HG03175 (cell line): ENCODE measurements at regions not wholly inside any gene's neighbourhood (a gene's known extent, or its start where the extent isn't known, plus 50 kb on each side); places are given as distances from the start of the nearest gene placed in this dataset.
"Not testable (repeated sequence)": the region's sequence is repeated elsewhere in the genome, so short reads cannot be mapped to it uniquely, and the experiment has no call there.

Experiments used
- ATAC-seq: cut with Tn5 transposase; IDR thresholded peaks from one replicate; pipeline ENCODE4 v1.9.1; 2021; ENCODE audit warnings: mild to moderate bottlenecking, moderate library complexity; ENCODE audit not compliant: unreplicated experiment

DNA sequence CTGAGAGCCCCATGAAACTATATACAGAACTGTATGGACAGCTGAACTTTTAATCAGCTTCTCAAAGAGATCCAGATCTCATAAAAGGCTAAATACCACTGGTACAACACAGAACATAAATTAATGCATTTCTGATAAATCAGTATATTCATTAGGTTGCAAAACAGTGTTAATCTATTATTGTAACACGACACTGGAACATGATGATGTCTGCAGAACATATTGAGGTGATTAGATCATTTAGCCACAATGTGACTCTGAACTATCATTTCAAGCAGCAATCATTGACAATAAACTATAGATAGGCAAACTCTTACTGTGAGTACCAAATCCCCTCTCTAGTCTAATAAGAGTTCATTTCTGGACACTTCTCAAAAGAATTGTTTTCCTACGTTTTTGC is 50.3 kb downstream of the GASK1B start:
- no peak for ATAC-seq

DNA sequence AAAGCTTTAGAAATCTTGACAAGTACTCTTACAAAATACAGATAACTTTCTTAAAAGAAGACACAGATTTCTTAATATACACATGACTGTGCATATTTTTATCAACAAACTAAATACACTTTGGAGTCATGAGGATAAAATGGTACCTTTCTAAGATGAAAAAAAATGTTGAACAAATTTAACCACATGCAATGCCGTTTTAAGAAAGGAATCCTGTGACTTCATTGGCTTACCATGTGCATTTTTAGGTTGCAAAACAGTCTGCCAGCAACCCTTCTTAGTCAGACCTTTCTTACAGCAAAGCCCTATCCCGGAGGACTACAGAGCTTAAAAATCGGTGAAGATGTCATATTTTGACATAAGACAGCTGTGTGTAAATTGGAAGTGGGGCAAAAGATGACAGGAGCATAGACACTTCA is 51.7 kb downstream of the GASK1B start:
- ATAC-seq: no peak

- ATAC-seq: not testable (repeated sequence)
These were observed 52.1 kb downstream of the GASK1B start for GRCh38 chr4:158120645-158121151.

- ATAC-seq: no peak
These were observed 60.2 kb downstream of the GASK1B start for GRCh38 chr4:158112611-158113010.

GRCh38 chr4:158111241-158111640 is 61.6 kb downstream of the GASK1B start:
- ATAC-seq: no peak

GRCh38 chr4:158102904-158103303 is 69.9 kb downstream of the GASK1B start:
- ATAC-seq: no peak

DNA sequence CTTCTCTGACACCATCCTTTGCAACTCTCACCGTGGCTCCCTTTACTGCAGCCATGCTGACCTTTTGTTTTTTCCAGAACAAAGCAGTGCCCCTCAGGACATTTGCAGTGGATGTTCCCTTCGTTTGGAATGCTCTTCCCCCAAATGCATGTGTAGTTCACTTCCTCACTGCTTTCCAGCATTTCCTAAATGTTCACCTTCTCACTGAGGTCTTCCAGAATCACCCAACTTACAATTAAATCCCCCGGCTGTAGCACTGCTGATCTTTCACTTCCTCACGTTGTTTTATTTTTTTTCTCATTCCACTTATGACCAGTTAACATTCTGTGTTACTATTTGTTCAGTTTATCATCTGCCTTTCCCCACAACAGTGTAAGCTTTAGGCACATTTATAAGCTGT is 73.1 kb downstream of the GASK1B start:
- ATAC-seq: no peak

DNA sequence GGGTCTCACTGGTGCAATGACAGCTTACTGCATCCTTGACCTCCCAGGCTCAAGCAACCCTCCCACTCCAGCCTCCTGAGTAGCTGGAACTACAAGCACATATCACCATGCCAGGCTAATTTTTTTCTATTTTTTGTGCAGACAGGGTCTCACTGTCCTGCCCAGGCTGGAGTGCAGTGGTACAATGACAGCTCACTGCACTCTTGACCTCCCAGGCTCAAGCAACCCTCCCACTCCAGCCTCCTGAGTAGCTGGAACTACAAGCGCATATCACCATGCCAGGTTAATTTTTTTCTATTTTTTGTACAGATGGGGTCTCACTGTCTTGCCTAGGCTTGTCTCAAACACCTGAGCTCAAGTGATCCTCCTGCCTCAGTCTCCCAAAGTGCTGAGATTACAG is 74.0 kb downstream of the GASK1B start:
- ATAC-seq: no peak

DNA sequence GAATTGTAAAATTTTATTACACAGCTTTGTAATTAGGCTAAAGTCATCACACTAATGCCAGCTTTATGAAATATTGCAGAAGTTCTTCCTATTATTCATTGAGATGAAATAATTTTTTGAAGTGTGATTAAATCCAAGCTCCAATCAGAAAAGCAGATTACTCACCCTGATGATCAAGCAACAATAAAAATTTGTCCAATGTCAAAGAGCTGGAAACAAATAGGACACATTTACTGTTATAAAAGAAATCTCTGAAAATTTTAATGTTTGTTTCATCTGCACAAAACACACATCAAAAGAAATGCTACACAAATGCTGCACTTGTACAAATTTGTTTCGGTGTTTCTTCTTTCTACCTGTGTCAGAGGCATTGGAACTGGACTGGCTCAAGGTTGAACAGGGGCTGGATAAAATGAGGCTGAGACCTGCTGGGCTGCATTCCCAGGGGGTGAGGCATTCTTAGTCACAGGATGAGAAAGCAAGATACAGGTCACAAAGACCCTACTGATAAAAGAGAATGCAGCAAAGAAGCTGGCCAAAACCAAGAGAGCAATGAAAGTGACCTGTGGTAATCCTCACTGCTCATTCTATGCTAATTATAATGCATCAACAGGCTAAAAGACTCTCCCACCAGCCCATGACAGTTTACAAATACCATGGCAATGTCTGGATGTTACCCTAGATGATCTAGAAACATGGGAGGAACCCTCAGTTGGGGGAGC is 78.3 kb downstream of the GASK1B start:
- no peak for ATAC-seq

- no peak for ATAC-seq
These were observed 82.5 kb downstream of the GASK1B start for GRCh38 chr4:158090323-158090722.

GRCh38 chr4:158089897-158090296 is 82.9 kb downstream of the GASK1B start:
- not testable (repeated sequence) for ATAC-seq

DNA sequence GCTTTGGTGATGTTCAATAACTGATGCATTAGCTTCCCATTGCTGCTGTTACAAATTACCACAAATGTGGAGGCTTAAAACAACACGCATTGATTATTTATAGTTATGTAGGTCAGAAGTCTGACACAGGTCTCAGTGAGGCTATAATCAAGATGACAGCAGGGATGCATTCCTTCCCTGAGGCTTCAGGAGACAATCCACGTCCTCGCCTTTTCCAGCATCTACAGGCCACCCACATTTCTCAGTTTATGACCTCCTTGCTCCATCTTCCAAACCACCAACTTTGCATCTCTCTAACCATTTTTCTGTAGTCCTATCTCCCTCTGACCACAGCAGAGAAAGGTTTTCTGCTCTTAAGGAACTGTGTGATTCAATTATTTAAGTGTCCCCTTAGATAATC is 92.5 kb downstream of the GASK1B start:
- no peak for ATAC-seq

- no peak for ATAC-seq
These were observed 93.2 kb downstream of the GASK1B start for GRCh38 chr4:158079661-158080060.

DNA sequence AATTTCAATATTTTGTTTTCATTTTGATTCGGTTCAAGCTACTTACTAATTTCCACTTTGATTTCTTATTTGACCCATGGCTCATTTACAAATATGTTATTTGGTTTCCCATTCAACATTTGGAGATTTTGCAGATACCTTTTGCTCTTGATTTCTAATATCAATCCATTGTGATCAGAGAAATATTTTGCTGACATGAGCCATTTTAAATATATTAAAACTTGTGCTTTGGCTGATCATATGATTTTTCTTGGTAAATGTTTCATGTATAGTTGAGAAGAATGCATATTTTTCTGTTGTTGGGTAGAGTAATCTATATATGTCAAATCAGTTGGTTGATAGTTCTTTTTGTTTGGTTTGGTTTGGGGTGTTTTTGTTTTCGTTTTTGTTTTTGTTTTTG is 95.0 kb downstream of the GASK1B start:
- no peak for ATAC-seq

DNA sequence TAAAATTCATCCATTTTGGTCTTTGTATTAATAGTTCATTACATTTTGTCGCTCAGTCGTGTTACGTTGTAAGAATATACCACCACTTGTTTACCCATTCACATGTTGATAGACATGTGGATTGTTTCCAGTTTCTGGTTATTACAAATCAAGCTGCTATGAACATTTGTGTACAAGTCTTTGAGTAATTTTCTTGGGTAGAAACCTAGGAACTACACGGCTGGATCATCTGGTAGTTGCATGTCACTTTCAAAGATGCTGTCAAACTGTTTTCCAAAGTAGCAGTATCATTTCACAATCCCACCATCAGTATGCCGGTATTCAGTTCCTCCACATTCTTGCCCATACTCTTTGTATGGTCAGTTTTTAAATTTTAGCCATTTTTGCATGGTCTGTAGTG is 98.0 kb downstream of the GASK1B start:
- ATAC-seq: no peak

- ATAC-seq: no peak
These were observed 100.9 kb downstream of the GASK1B start for GRCh38 chr4:158071931-158072330.

DNA sequence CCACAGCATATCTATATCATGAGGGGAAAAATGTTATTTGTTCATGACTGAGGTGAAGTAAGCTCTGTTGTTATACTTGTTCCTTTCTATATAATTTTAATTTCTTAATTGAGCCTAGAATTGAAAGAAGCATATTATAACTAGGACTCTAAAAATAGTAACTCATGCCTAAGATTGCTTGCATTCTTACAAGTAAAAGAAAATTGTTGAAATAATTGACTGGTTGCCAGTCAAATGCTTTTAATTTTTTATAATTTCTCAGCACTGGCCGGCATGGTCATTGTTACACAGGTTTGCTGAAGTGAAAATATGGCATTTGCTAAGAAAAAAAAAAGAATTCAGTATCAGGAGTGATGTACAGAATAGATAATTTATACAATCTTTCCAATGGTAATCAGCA is 104.8 kb downstream of the GASK1B start:
- ATAC-seq: no peak

- no peak for ATAC-seq
These were observed 105.2 kb downstream of the GASK1B start for GRCh38 chr4:158067646-158068045.

DNA sequence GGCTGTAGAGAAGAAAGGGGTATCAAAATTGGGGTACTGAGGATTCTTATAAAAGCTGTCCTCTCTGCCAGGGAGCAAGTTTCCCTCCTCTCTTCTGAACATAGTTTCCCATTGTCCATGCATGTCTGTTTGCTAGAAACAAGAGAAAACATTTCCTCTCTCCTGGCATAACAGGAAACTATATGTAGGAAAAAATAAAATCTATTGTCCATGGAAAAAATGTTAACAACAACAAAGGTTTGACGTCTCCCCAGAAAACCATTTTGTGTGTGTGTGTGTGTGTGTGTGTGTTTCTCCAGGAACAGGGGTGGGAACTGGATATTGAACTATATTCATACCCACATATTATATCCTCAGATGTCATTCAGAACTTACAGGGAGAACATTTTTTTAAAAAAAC is 107.2 kb downstream of the GASK1B start:
- no peak for ATAC-seq

DNA sequence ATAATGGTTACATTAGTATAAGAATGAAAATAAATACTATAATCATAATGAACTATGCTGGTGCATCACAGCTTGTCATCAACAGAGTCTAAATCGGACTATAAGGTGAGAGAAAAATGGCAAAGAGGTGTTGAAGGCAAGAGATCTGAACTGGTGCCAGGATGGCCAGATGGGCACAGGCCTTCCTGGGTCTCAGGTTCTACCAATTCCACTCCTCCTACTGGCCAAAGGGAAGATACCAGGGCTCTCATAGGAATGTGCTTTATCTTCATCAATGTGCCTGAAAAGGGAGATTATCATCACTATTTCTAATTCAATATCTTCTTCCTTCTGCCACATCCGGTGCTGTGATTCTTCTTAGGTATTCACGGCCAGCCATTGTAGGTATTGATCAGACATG is 107.6 kb downstream of the GASK1B start:
- ATAC-seq: no peak

GRCh38 chr4:158056689-158057245 is 116.1 kb downstream of the GASK1B start:
- no peak for ATAC-seq

GRCh38 chr4:158055668-158056067 is 117.2 kb downstream of the GASK1B start:
- no peak for ATAC-seq

DNA sequence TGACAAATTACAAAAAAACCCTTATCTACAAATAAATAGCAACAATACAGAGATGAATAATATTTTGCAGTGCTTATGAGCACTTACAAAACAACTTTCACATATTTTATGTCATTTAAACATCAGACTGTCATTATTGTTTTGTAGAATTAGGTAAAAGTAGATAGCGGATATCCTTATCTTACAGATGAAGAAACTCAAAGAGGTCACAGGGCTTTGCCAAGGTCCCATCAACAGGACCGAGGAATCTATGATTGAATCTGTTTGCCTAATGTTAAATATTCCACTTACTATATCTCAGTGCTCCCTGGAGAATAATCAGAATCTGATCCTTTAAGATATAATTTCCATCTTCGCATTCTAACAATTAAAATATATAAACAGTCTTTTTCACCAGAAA is 119.0 kb downstream of the GASK1B start:
- no peak for ATAC-seq
